GM23248 (cell line): ENCODE measurements at regions not wholly inside any gene's neighbourhood (a gene's known extent, or its start where the extent isn't known, plus 50 kb on each side); places are given as distances from the start of the nearest gene placed in this dataset.

Experiments
- EZH2 ChIP-seq: fragments of 200-600 bp; sonication (generic); IDR thresholded peaks from 2 replicates; pipeline ENCODE4 v1.6.1; 2018; ENCODE audit warnings: antibody characterized with exemption, mild to moderate bottlenecking; ENCODE audit not compliant: insufficient read depth, poor library complexity, severe bottlenecking
- EZH2phosphoT487 ChIP-seq: fragments of 200-600 bp; sonication (generic); IDR thresholded peaks from 2 replicates; pipeline ENCODE4 v1.6.1; 2018; ENCODE audit warnings: antibody characterized with exemption, moderate library complexity, mild to moderate bottlenecking, low read depth; ENCODE audit not compliant: insufficient read depth

DNA sequence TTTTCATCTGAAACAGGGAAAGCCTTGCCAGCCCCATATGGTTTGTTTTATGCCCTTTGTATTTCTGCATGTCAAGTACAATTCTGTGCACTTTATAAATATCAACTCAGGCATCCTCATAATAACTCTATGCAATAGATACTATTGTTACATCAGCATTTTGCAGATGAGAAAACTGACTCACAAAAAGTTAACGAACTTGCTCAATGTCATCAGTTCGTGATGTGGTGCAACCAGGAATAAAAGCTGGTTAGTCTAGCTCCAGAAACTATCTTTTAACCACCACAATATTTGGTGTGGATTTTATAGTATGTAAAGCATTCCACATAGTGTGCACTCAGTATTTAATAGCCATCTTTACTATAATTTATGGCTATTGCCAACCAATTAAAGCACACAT is 134.9 kb downstream of the MRPS30 start:
- no peak for TF ChIP-seq EZH2
- TF ChIP-seq EZH2phosphoT487: no peak
